ENCODE measurements at regions not wholly inside any gene's neighbourhood (a gene's known extent, or its start where the extent isn't known, plus 50 kb on each side); places are given as distances from the start of the nearest gene placed in this dataset.

- no peak for DNase-seq
- Histone ChIP-seq H3K4me2 (no peak overlapping the region), H3K27me3 (ENCODE audit: insufficient read depth) (no peaks in the 10 kb centered on the region), H3K4me1 (ENCODE audit: control insufficient read depth in 1 of 2, insufficient read depth in 2 of 2, low read depth in 1 of 2, low read length in 1 of 2) (no peaks in the 10 kb centered on the region), H3F3A (replicated peaks; ENCODE audit: insufficient read depth) (no peaks in the 10 kb centered on the region), H3K79me2 (ENCODE audit: insufficient read depth) (no peaks in the 10 kb centered on the region), H3K27ac (ENCODE audit: low read depth in 2 of 2, low read length in 1 of 2) (no peak overlapping the region), H3K4me3 (ENCODE audit: low read depth in 2 of 2, low read length in 1 of 2) (no peak overlapping the region), H3K36me3 (replicated peaks in 1 of 2; ENCODE audit: control insufficient read depth in 1 of 2, insufficient read depth in 2 of 2, low read length in 1 of 2) (no peaks in the 10 kb centered on the region), H4K20me1 (ENCODE audit: insufficient read depth) (no peaks in the 10 kb centered on the region), H3K9ac (no peak overlapping the region), H3K9me2 (no peaks in the 10 kb centered on the region), H3K9me3 (no peaks in the 10 kb centered on the region), H2AFZ (ENCODE audit: low read depth) (no peak overlapping the region)
- no peak for TF ChIP-seq EP300 (IDR thresholded peaks at IDR 0.05; ENCODE audit: borderline replicate concordance in 1 of 2, low read depth in 1 of 2, low read length in 1 of 2)
- TF ChIP-seq YY1 (IDR thresholded peaks at IDR 0.05; ENCODE audit: low read depth): no peak
- TF ChIP-seq MXI1 (IDR thresholded peaks at IDR 0.05; ENCODE audit: low read depth, low read length): no peak
- no peak for TF ChIP-seq FOXM1 (IDR thresholded peaks at IDR 0.05; ENCODE audit: low read depth)
- WGBS (ENCODE audit: low lambda C conversion rate): 11% methylated on average over 4 of the region's 4 CpGs
- POLR2A ChIA-PET: no interaction called here
- CTCF ChIA-PET: no interaction called here
Observed at GRCh38 chr5:128764601-128765310, 200.5 kb upstream of the SLC27A6 start.

GRCh38 chr5:128765448-128766061 lies 199.7 kb upstream of the SLC27A6 start:
- Histone ChIP-seq H4K20me1 (ENCODE audit: insufficient read depth) (no peaks in the 10 kb centered on the region), H3K36me3 (replicated peaks in 1 of 2; ENCODE audit: control insufficient read depth in 1 of 2, insufficient read depth in 2 of 2, low read length in 1 of 2) (no peaks in the 10 kb centered on the region), H3K4me1 (ENCODE audit: control insufficient read depth in 1 of 2, insufficient read depth in 2 of 2, low read depth in 1 of 2, low read length in 1 of 2) (no peaks in the 10 kb centered on the region), H3K4me2 (no peak overlapping the region), H3F3A (replicated peaks; ENCODE audit: insufficient read depth) (no peaks in the 10 kb centered on the region), H2AFZ (ENCODE audit: low read depth) (no peak overlapping the region), H3K27ac (ENCODE audit: low read depth in 2 of 2, low read length in 1 of 2) (no peak overlapping the region), H3K79me2 (ENCODE audit: insufficient read depth) (no peaks in the 10 kb centered on the region), H3K9me2 (no peaks in the 10 kb centered on the region), H3K27me3 (ENCODE audit: insufficient read depth) (no peaks in the 10 kb centered on the region), H3K9me3 (no peaks in the 10 kb centered on the region), H3K4me3 (ENCODE audit: low read depth in 2 of 2, low read length in 1 of 2) (no peak overlapping the region), H3K9ac (no peak overlapping the region)
- POLR2A ChIA-PET: no interaction called here
- CTCF ChIA-PET: no interaction called here
- no peak for TF ChIP-seq CTCF (IDR thresholded peaks at IDR 0.05)
- TF ChIP-seq EP300 (IDR thresholded peaks at IDR 0.05; ENCODE audit: borderline replicate concordance in 1 of 2, low read depth in 1 of 2, low read length in 1 of 2): no peak
- no peak for TF ChIP-seq FOXJ3 (CRISPR knock-in tag; IDR thresholded peaks at IDR 0.05)
- TF ChIP-seq PBX3 (IDR thresholded peaks at IDR 0.05): no peak
- TF ChIP-seq, protein P1, sequence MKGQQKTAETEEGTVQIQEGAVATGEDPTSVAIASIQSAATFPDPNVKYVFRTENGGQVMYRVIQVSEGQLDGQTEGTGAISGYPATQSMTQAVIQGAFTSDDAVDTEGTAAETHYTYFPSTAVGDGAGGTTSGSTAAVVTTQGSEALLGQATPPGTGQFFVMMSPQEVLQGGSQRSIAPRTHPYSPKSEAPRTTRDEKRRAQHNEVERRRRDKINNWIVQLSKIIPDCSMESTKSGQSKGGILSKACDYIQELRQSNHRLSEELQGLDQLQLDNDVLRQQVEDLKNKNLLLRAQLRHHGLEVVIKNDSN (IDR thresholded peaks at IDR 0.05; ENCODE audit: borderline replicate concordance, low read depth): no peak
- no peak for TF ChIP-seq GABPA (IDR thresholded peaks at IDR 0.05; ENCODE audit: low read depth)
- no peak for TF ChIP-seq TCF12 (IDR thresholded peaks at IDR 0.05)
- TF ChIP-seq RCOR1 (IDR thresholded peaks at IDR 0.05; ENCODE audit: low read length): no peak
- no peak for TF ChIP-seq TEAD4 (IDR thresholded peaks at IDR 0.05; ENCODE audit: borderline replicate concordance, insufficient read depth)
- no peak for TF ChIP-seq USF2 (IDR thresholded peaks at IDR 0.05; ENCODE audit: borderline replicate concordance, low read depth, low read length)
- TF ChIP-seq POLR2AphosphoS5 (IDR thresholded peaks at IDR 0.05; ENCODE audit: low read depth, low read length): no peak
- TF ChIP-seq FOSL2 (IDR thresholded peaks at IDR 0.05; ENCODE audit: borderline replicate concordance, low read depth): no peak
- TF ChIP-seq, protein P2, sequence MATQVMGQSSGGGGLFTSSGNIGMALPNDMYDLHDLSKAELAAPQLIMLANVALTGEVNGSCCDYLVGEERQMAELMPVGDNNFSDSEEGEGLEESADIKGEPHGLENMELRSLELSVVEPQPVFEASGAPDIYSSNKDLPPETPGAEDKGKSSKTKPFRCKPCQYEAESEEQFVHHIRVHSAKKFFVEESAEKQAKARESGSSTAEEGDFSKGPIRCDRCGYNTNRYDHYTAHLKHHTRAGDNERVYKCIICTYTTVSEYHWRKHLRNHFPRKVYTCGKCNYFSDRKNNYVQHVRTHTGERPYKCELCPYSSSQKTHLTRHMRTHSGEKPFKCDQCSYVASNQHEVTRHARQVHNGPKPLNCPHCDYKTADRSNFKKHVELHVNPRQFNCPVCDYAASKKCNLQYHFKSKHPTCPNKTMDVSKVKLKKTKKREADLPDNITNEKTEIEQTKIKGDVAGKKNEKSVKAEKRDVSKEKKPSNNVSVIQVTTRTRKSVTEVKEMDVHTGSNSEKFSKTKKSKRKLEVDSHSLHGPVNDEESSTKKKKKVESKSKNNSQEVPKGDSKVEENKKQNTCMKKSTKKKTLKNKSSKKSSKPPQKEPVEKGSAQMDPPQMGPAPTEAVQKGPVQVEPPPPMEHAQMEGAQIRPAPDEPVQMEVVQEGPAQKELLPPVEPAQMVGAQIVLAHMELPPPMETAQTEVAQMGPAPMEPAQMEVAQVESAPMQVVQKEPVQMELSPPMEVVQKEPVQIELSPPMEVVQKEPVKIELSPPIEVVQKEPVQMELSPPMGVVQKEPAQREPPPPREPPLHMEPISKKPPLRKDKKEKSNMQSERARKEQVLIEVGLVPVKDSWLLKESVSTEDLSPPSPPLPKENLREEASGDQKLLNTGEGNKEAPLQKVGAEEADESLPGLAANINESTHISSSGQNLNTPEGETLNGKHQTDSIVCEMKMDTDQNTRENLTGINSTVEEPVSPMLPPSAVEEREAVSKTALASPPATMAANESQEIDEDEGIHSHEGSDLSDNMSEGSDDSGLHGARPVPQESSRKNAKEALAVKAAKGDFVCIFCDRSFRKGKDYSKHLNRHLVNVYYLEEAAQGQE (IDR thresholded peaks at IDR 0.05; ENCODE audit: low read depth, low read length): no peak
- TF ChIP-seq NFIC (IDR thresholded peaks at IDR 0.05; ENCODE audit: borderline replicate concordance): no peak
- DNase-seq: no peak
- 4% methylated on average over 3 of the region's 3 CpGs for whole genome bisulfite sequencing (ENCODE audit: low lambda C conversion rate)
